ENCODE measurements at regions not wholly inside any gene's neighbourhood (a gene's known extent, or its start where the extent isn't known, plus 50 kb on each side); places are given as distances from the start of the nearest gene placed in this dataset.

- Mint-ChIP-seq H3K9me3 (ENCODE audit: unreplicated experiment) (peaks cover 7% of the 10 kb centered on the region), H3K27ac (ENCODE audit: low read depth, unreplicated experiment) (no peak overlapping the region), H3K27me3 (ENCODE audit: insufficient read depth, unreplicated experiment) (peaks cover 30% of the 10 kb centered on the region), H3K4me3 (ENCODE audit: unreplicated experiment) (no peak overlapping the region), H3K36me3 (ENCODE audit: insufficient read depth, unreplicated experiment) (no peaks in the 10 kb centered on the region), H3K4me1 (ENCODE audit: insufficient read depth, unreplicated experiment) (peaks cover 7% of the 10 kb centered on the region)
- TF ChIP-seq CTCF (IDR thresholded peaks at IDR 0.05; ENCODE audit: unreplicated experiment), result no peak
- POLR2A ChIA-PET, result no interaction called here
- CTCF ChIA-PET, result no interaction called here
- BruUV-seq (replicated peaks), result no TSS peak
- intact Hi-C loops (cut with micrococcal nuclease), result no loop called here
- DNase-seq (ENCODE audit: unreplicated experiment), result no peak
Measured at GRCh38 chr14:58878439-58879139, 240.8 kb downstream of the DACT1 start.

GRCh38 chr14:58881433-58881832 lies 243.7 kb downstream of the DACT1 start:
- Mint-ChIP-seq H3K36me3 (ENCODE audit: insufficient read depth, unreplicated experiment) (no peaks in the 10 kb centered on the region), H3K27me3 (ENCODE audit: insufficient read depth, unreplicated experiment) (peaks cover 53% of the 10 kb centered on the region), H3K4me3 (ENCODE audit: unreplicated experiment) (no peak overlapping the region), H3K4me1 (ENCODE audit: insufficient read depth, unreplicated experiment) (peaks cover 6% of the 10 kb centered on the region), H3K27ac (ENCODE audit: low read depth, unreplicated experiment) (no peak overlapping the region), H3K9me3 (ENCODE audit: unreplicated experiment) (peaks cover 12% of the 10 kb centered on the region)
- intact Hi-C loops (cut with micrococcal nuclease), result no loop called here
- no peak for TF ChIP-seq CTCF (IDR thresholded peaks at IDR 0.05; ENCODE audit: unreplicated experiment)
- no peak for DNase-seq (ENCODE audit: unreplicated experiment)
- no TSS peak for BruUV-seq (replicated peaks)
- ChIA-PET POLR2A (no interaction called here), CTCF (no interaction called here)

DNA sequence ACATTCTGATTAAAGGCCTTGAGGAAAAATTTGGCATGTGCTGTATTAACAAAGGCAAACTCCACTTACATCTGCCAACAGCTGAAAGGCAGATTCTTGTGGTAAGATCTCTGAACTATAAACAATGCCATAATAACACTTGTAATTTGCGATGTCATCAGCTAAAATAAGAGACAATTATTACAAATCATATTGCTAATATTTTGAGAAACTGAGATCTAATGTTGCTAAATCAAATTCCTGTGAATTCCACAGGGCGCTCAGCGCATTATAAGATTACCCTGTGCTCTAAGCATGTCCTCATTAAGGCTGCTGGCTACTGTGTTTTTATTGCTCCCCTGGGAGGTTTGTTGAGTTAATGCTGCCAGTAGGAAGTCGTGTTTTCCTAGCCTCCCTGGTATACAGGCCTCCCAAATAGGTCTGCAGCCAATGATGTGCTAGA lies 244.8 kb downstream of the DACT1 start:
- no peak overlapping the region for H3K4me3 Mint-ChIP-seq (ENCODE audit: unreplicated experiment)
- ChIA-PET CTCF (no interaction called here), POLR2A (no interaction called here)
- H3K4me1 Mint-ChIP-seq (ENCODE audit: insufficient read depth, unreplicated experiment), result no peaks in the 10 kb centered on the region
- no peaks in the 10 kb centered on the region for H3K36me3 Mint-ChIP-seq (ENCODE audit: insufficient read depth, unreplicated experiment)
- no TSS peak for BruUV-seq (replicated peaks)
- peaks cover 43% of the 10 kb centered on the region for H3K27me3 Mint-ChIP-seq (ENCODE audit: insufficient read depth, unreplicated experiment)
- DNase-seq (ENCODE audit: unreplicated experiment), result peak; percentile 24
- intact Hi-C loops (cut with micrococcal nuclease), result no loop called here
- no peak overlapping the region for H3K27ac Mint-ChIP-seq (ENCODE audit: low read depth, unreplicated experiment)
- no peak for TF ChIP-seq CTCF (IDR thresholded peaks at IDR 0.05; ENCODE audit: unreplicated experiment)
- peaks cover 6% of the 10 kb centered on the region for H3K9me3 Mint-ChIP-seq (ENCODE audit: unreplicated experiment)

GRCh38 chr14:58884442-58884841 lies 246.7 kb downstream of the DACT1 start:
- Mint-ChIP-seq H3K9me3 (ENCODE audit: unreplicated experiment) (peaks cover 6% of the 10 kb centered on the region), H3K27ac (ENCODE audit: low read depth, unreplicated experiment) (no peak overlapping the region), H3K27me3 (ENCODE audit: insufficient read depth, unreplicated experiment) (peaks cover 40% of the 10 kb centered on the region), H3K36me3 (ENCODE audit: insufficient read depth, unreplicated experiment) (no peaks in the 10 kb centered on the region), H3K4me1 (ENCODE audit: insufficient read depth, unreplicated experiment) (no peaks in the 10 kb centered on the region), H3K4me3 (ENCODE audit: unreplicated experiment) (no peak overlapping the region)
- intact Hi-C loops (cut with micrococcal nuclease), result no loop called here
- TF ChIP-seq CTCF (IDR thresholded peaks at IDR 0.05; ENCODE audit: unreplicated experiment), result no peak
- DNase-seq (ENCODE audit: unreplicated experiment), result no peak
- CTCF ChIA-PET, result no interaction called here
- POLR2A ChIA-PET, result no interaction called here
- BruUV-seq (replicated peaks), result no TSS peak

Data from MCF 10A (cell line).